Germinal center (tissue), 1 donor: ENCODE measurements at regions not wholly inside any gene's neighbourhood (a gene's known extent, or its start where the extent isn't known, plus 50 kb on each side); places are given as distances from the start of the nearest gene placed in this dataset.
A peak's percentile ranks its signal among the peaks of the same experiment; 100 is the strongest.
"Not testable (repeated sequence)": the region's sequence is repeated elsewhere in the genome, so short reads cannot be mapped to it uniquely, and the experiment has no call there.

Source experiments
- DNase-seq: peaks from one replicate; pipeline ENCODE4 v3.0.0; 2012; ENCODE audit warnings: mixed read lengths, low spot score

GRCh38 chr11:67768001-67768730, 93.7 kb upstream of the ALDH3B2 start:
- DNase-seq = not testable (repeated sequence)

GRCh38 chr11:67761211-67761610, 86.8 kb upstream of the ALDH3B2 start:
- DNase-seq = not testable (repeated sequence)

GRCh38 chr11:67759321-67759720, 84.9 kb upstream of the ALDH3B2 start:
- DNase-seq = not testable (repeated sequence)

- not testable (repeated sequence) for DNase-seq
Measured at GRCh38 chr11:67758467-67758866, 84.0 kb upstream of the ALDH3B2 start.

- not testable (repeated sequence) for DNase-seq
Measured at GRCh38 chr11:67758009-67758408, 83.6 kb upstream of the ALDH3B2 start.

GRCh38 chr11:67753820-67754219, 79.4 kb upstream of the ALDH3B2 start:
- DNase-seq = not testable (repeated sequence)

- DNase-seq = no peak
Measured at GRCh38 chr11:67745181-67745726, 70.8 kb upstream of the ALDH3B2 start.

- DNase-seq = not testable (repeated sequence)
Measured at GRCh38 chr11:67744231-67744630, 69.8 kb upstream of the ALDH3B2 start.

- DNase-seq = not testable (repeated sequence)
Measured at GRCh38 chr11:67738231-67738630, 63.8 kb upstream of the ALDH3B2 start.

GRCh38 chr11:67737562-67738080, 63.2 kb upstream of the ALDH3B2 start:
- DNase-seq = not testable (repeated sequence)

GRCh38 chr11:67732045-67732787, 57.8 kb upstream of the ALDH3B2 start:
- DNase-seq = peak; percentile 56

GRCh38 chr11:67731583-67731982, 57.2 kb upstream of the ALDH3B2 start:
- DNase-seq = no peak

- DNase-seq = not testable (repeated sequence)
Measured at GRCh38 chr11:67728163-67728571, 53.7 kb upstream of the ALDH3B2 start.

- DNase-seq = not testable (repeated sequence)
Measured at GRCh38 chr11:67727066-67728040, 52.9 kb upstream of the ALDH3B2 start.
